ENCODE measurements at regions not wholly inside any gene's neighbourhood (a gene's known extent, or its start where the extent isn't known, plus 50 kb on each side); places are given as distances from the start of the nearest gene placed in this dataset.

DNA sequence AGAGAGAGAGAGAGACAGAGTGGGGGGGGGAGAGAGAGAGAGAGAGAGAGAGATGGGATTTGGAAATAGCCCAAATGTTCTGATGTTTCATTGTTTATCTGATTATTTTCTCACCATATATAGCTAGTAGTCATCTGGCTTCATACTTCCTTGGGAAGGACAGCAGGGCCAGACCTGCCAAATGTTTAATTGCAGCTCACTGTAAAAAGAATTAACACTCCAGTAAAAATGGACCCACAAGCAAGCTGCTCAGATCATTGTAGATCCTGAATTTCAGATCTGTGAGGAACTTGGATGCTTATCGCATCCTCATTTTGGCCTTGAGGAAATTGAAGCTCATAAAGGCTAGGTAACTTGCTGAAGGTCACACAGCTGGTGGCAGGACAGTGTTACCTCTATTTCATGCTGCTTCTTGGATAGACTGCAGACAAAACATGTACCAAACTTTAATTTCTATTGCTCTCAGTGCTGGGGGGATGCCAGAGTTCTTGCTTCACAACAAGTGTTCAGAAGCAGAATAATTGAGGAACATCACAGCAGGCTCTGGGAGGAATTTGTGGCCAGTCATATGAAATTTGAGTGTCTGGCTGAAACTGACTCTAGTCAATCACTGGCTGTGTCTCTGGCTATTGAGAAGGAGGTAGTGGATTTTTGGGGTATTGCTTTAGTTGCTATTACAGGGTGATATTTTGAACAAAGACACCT is 223.5 kb downstream of the PIK3C3 start:
- Histone ChIP-seq H3K9me3 (replicated peaks; ENCODE audit: control insufficient read depth, insufficient read depth, low read length) (no peaks in the 10 kb centered on the region), H3K27me3 (ENCODE audit: control insufficient read depth in 2 of 2, insufficient read depth in 2 of 2, low read length in 2 of 2) (no peaks in the 10 kb centered on the region), H3K4me1 (ENCODE audit: control insufficient read depth, extremely low read depth, insufficient read depth, low read length) (no peaks in the 10 kb centered on the region), H3K79me2 (ENCODE audit: control insufficient read depth, insufficient read depth, low read length) (no peaks in the 10 kb centered on the region), H3K36me3 (ENCODE audit: control insufficient read depth in 2 of 2, extremely low read depth in 1 of 2, insufficient read depth in 2 of 2, low read length in 2 of 2) (no peaks in the 10 kb centered on the region), H3K27ac (ENCODE audit: insufficient read depth, low read depth, low read length) (no peak overlapping the region), H3K4me3 (replicated peaks in 1 of 3; ENCODE audit: insufficient read depth in 1 of 3, low read depth in 1 of 3, low read length in 3 of 3) (no peak overlapping the region), H3K9me1 (replicated peaks; ENCODE audit: control insufficient read depth, extremely low read depth, insufficient read depth, low read length) (no peaks in the 10 kb centered on the region), H2AFZ (ENCODE audit: low read depth, low read length) (no peak overlapping the region), H3K9ac (replicated peaks; ENCODE audit: extremely low read depth, insufficient read depth, low read length) (no peak overlapping the region), H3K4me2 (ENCODE audit: insufficient read depth, low read length) (no peak overlapping the region), H4K20me1 (replicated peaks; ENCODE audit: control insufficient read depth, extremely low read depth, insufficient read depth, low read length) (no peaks in the 10 kb centered on the region)
- ChIA-PET POLR2A (no interaction called here), CTCF (no interaction called here)
- no TSS peak for BruUV-seq (replicated peaks)
- intact Hi-C loops (cut with micrococcal nuclease) = no loop called here
- TF ChIP-seq POLR2AphosphoS5 (IDR thresholded peaks at IDR 0.05; ENCODE audit: insufficient read depth, low read depth, low read length) (no peak), EZH2 (IDR thresholded peaks at IDR 0.05; ENCODE audit: borderline replicate concordance, low read depth, low read length, severe bottlenecking) (no peak), GATA2 (IDR thresholded peaks at IDR 0.05; ENCODE audit: insufficient read depth, insufficient read length, low read depth, low read length) (no peak), JUN (IDR thresholded peaks at IDR 0.05; ENCODE audit: borderline replicate concordance, insufficient read depth, insufficient read length, low read depth) (no peak), MYC (IDR thresholded peaks at IDR 0.05; ENCODE audit: low read depth, low read length) (no peak), POLR2A (IDR thresholded peaks at IDR 0.05; ENCODE audit: low read depth, low read length) (no peak), FOS (IDR thresholded peaks at IDR 0.05; ENCODE audit: borderline replicate concordance, insufficient read depth, low read length) (no peak)
- TF ChIP-seq, protein P1, sequence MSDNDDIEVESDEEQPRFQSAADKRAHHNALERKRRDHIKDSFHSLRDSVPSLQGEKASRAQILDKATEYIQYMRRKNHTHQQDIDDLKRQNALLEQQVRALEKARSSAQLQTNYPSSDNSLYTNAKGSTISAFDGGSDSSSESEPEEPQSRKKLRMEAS (IDR thresholded peaks at IDR 0.05; ENCODE audit: insufficient read depth, insufficient read length) = no peak
- TF ChIP-seq, protein P2, sequence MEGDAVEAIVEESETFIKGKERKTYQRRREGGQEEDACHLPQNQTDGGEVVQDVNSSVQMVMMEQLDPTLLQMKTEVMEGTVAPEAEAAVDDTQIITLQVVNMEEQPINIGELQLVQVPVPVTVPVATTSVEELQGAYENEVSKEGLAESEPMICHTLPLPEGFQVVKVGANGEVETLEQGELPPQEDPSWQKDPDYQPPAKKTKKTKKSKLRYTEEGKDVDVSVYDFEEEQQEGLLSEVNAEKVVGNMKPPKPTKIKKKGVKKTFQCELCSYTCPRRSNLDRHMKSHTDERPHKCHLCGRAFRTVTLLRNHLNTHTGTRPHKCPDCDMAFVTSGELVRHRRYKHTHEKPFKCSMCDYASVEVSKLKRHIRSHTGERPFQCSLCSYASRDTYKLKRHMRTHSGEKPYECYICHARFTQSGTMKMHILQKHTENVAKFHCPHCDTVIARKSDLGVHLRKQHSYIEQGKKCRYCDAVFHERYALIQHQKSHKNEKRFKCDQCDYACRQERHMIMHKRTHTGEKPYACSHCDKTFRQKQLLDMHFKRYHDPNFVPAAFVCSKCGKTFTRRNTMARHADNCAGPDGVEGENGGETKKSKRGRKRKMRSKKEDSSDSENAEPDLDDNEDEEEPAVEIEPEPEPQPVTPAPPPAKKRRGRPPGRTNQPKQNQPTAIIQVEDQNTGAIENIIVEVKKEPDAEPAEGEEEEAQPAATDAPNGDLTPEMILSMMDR (IDR thresholded peaks at IDR 0.05; ENCODE audit: extremely low read depth in 1 of 2, insufficient read depth in 1 of 2, low read depth in 1 of 2, low read length in 2 of 2) = no peak
- FAIRE-seq (no peak), DNase-seq (ENCODE audit: low read depth, low spot score) (no peak)
- dilution Hi-C loops (cut with MboI; ENCODE audit: extremely low pct_ligation_motif_present, low sequenced_read_pairs) = no loop called here

Measured in endothelial cell of umbilical vein (primary cell).